Hematopoietic multipotent progenitor cell treated with erythropoietin and hydrocortisone succinate and interleukin-3 and kit ligand, for 8 days (in vitro differentiated cells): ENCODE measurements at regions not wholly inside any gene's neighbourhood (a gene's known extent, or its start where the extent isn't known, plus 50 kb on each side); places are given as distances from the start of the nearest gene placed in this dataset.

Experiments used
- DNase-seq: peaks from one replicate; pipeline ENCODE4 v3.0.0-alpha.2; 2015

- no peak for DNase-seq
Observed at GRCh38 chr2:176546550-176546949, 277.3 kb downstream of the MTX2 start.

GRCh38 chr2:176552501-176553135, 283.4 kb downstream of the MTX2 start:
- no peak for DNase-seq

GRCh38 chr2:176553685-176554100, 284.5 kb downstream of the MTX2 start:
- no peak for DNase-seq

GRCh38 chr2:176554101-176555048, 285.1 kb downstream of the MTX2 start:
- DNase-seq: peak; percentile 59

- DNase-seq: no peak
Observed at GRCh38 chr2:176555112-176555511, 285.9 kb downstream of the MTX2 start.

GRCh38 chr2:176555781-176556180, 286.5 kb downstream of the MTX2 start:
- DNase-seq: no peak

- DNase-seq: no peak
Observed at GRCh38 chr2:176556373-176556772, 287.1 kb downstream of the MTX2 start.

- no peak for DNase-seq
Observed at GRCh38 chr2:176557821-176558220, 288.6 kb downstream of the MTX2 start.

GRCh38 chr2:176558574-176559140, 289.4 kb downstream of the MTX2 start:
- DNase-seq: no peak

GRCh38 chr2:176560296-176560695, 291.1 kb downstream of the MTX2 start:
- DNase-seq: no peak

- DNase-seq: no peak
Observed at GRCh38 chr2:176561706-176562105, 292.5 kb downstream of the MTX2 start.

- no peak for DNase-seq
Observed at GRCh38 chr2:176562359-176563078, 293.3 kb downstream of the MTX2 start.

GRCh38 chr2:176565641-176566323, 296.5 kb downstream of the MTX2 start:
- no peak for DNase-seq

- DNase-seq: no peak
Observed at GRCh38 chr2:176566496-176566895, 297.3 kb downstream of the MTX2 start.

GRCh38 chr2:176566961-176567360, 297.7 kb downstream of the MTX2 start:
- DNase-seq: no peak

GRCh38 chr2:176567361-176567760, 298.1 kb downstream of the MTX2 start:
- DNase-seq: no peak

- DNase-seq: no peak
Observed at GRCh38 chr2:176569574-176569973, 300.3 kb downstream of the MTX2 start.

- no peak for DNase-seq
Observed at GRCh38 chr2:176573612-176574483, 304.6 kb downstream of the MTX2 start.

- DNase-seq: no peak
Observed at GRCh38 chr2:176574484-176575236, 305.4 kb downstream of the MTX2 start.

- DNase-seq: no peak
Observed at GRCh38 chr2:176575237-176575744, 306.0 kb downstream of the MTX2 start.

GRCh38 chr2:176577054-176577453, 307.8 kb downstream of the MTX2 start:
- no peak for DNase-seq
